Activated CD4-positive, alpha-beta T cell treated with anti-CD3 and anti-CD28 coated beads, Interleukin-2, amount 10 ng/mL, durations not matched to agents 7 days and 5 days (primary cell): ENCODE measurements at regions not wholly inside any gene's neighbourhood (a gene's known extent, or its start where the extent isn't known, plus 50 kb on each side); places are given as distances from the start of the nearest gene placed in this dataset.
"Not testable (repeated sequence)": the region's sequence is repeated elsewhere in the genome, so short reads cannot be mapped to it uniquely, and the experiment has no call there.

Source experiments
- CTCF ChIA-PET: fragments of 350-600 bp; sonication (Branson Sonifier 250); formaldehyde crosslinking; loops from one replicate; lab custom pipeline; 2021; ENCODE audit warnings: antibody characterized with exemption; lab: Charles Lee
- POLR2A ChIA-PET: fragments of 350-600 bp; sonication (Branson Sonifier 250); formaldehyde crosslinking; loops from one replicate; lab custom pipeline; 2021; ENCODE audit warnings: antibody characterized with exemption; lab: Charles Lee
- DNase-seq: peaks from one replicate; pipeline ENCODE4 v3.0.0-alpha.2; 2020
- H3K27ac Mint-ChIP-seq: one replicate; pipeline ENCODE4 v1.8.0; 2021; ENCODE audit warnings: mild to moderate bottlenecking, moderate library complexity, mixed read lengths
- H3K27me3 Mint-ChIP-seq: one replicate; pipeline ENCODE4 v1.8.0; 2021; ENCODE audit warnings: mixed read lengths
- H3K36me3 Mint-ChIP-seq: one replicate; pipeline ENCODE4 v1.8.0; 2021; ENCODE audit warnings: low read depth, mixed read lengths
- H3K4me1 Mint-ChIP-seq: one replicate; pipeline ENCODE4 v1.8.0; 2021; ENCODE audit warnings: mixed read lengths
- H3K4me3 Mint-ChIP-seq: one replicate; pipeline ENCODE4 v1.8.0; 2021; ENCODE audit warnings: mild to moderate bottlenecking, moderate library complexity, mixed read lengths
- H3K9me3 Mint-ChIP-seq: one replicate; pipeline ENCODE4 v1.8.0; 2021; ENCODE audit warnings: mixed read lengths

- ChIA-PET POLR2A (no interaction called here), CTCF (interaction anchor here (0.7 kb wide), 1 partner anchor 634 kb away, joined by 3 read pairs; no protein-coding TSS in a partner anchor)
- Mint-ChIP-seq H3K4me1 (no peaks in the 10 kb centered on the region), H3K27ac (no peak overlapping the region), H3K9me3 (no peaks in the 10 kb centered on the region), H3K27me3 (no peaks in the 10 kb centered on the region), H3K36me3 (no peaks in the 10 kb centered on the region), H3K4me3 (no peak overlapping the region)
- DNase-seq: no peak
Observed at GRCh38 chr4:162503868-162504267, 340.1 kb upstream of the FSTL5 start.

DNA sequence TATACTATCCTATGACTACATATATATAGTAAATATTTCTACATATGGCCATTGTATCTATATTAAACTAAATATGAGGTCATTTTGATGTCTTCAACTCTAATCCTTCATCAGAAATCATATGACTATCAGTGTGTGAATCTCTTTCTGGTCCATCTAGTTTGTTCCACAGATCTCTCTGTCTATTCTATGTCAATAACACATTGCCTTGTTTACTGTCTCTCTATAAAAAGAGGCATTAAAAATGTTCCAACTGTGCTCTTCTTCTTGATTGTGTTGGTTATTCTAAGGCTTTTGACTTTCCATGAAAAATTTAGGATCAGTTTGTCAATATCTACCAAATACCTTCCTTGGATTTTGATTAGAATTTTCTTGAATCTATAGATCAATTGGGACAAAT is 338.3 kb upstream of the FSTL5 start:
- CTCF ChIA-PET: no interaction called here
- no peak overlapping the region for H3K4me3 Mint-ChIP-seq
- no peak overlapping the region for H3K27ac Mint-ChIP-seq
- H3K27me3 Mint-ChIP-seq: no peaks in the 10 kb centered on the region
- DNase-seq: no peak
- no peaks in the 10 kb centered on the region for H3K36me3 Mint-ChIP-seq
- H3K9me3 Mint-ChIP-seq: no peaks in the 10 kb centered on the region
- POLR2A ChIA-PET: no interaction called here
- H3K4me1 Mint-ChIP-seq: no peaks in the 10 kb centered on the region

GRCh38 chr4:162499478-162499877 is 335.7 kb upstream of the FSTL5 start:
- H3K9me3 Mint-ChIP-seq: no peaks in the 10 kb centered on the region
- POLR2A ChIA-PET: no interaction called here
- DNase-seq: no peak
- H3K27me3 Mint-ChIP-seq: no peaks in the 10 kb centered on the region
- no peaks in the 10 kb centered on the region for H3K36me3 Mint-ChIP-seq
- H3K4me1 Mint-ChIP-seq: no peaks in the 10 kb centered on the region
- no peak overlapping the region for H3K27ac Mint-ChIP-seq
- H3K4me3 Mint-ChIP-seq: no peak overlapping the region
- CTCF ChIA-PET: no interaction called here

GRCh38 chr4:162498168-162498567 is 334.4 kb upstream of the FSTL5 start:
- POLR2A ChIA-PET: no interaction called here
- no peak overlapping the region for H3K27ac Mint-ChIP-seq
- DNase-seq: no peak
- H3K4me3 Mint-ChIP-seq: no peak overlapping the region
- CTCF ChIA-PET: no interaction called here
- H3K27me3 Mint-ChIP-seq: no peaks in the 10 kb centered on the region
- no peaks in the 10 kb centered on the region for H3K9me3 Mint-ChIP-seq
- no peaks in the 10 kb centered on the region for H3K36me3 Mint-ChIP-seq
- no peaks in the 10 kb centered on the region for H3K4me1 Mint-ChIP-seq

DNA sequence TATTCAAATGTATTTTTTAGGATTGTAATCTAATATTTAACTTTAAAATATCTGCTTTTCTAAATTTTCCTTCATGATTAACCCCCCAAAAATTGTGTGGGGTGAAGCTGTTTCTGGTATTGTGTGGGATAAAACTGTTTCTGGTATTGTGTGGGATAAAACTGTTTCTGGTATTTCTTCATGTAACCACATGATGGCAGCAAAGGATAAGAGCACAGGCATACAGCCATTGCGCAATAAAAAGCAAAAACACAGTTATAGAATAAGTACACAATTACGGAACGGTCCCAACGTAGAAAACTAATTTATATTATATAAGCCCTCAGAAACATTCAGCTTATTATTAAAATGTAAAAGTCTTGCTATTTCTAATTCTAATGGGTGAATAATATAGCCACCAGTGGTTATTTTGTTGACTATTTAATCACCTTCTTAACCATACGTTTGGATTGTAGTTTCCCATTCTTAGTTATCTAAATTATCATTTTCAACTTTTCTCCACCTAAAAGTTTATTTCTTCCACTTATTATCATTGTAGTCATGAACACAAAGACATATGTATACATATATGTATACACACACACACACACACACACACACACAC is 333.9 kb upstream of the FSTL5 start:
- Mint-ChIP-seq H3K36me3 (no peaks in the 10 kb centered on the region), H3K4me3 (no peak overlapping the region), H3K4me1 (no peaks in the 10 kb centered on the region), H3K27me3 (no peaks in the 10 kb centered on the region), H3K27ac (no peak overlapping the region), H3K9me3 (no peaks in the 10 kb centered on the region)
- CTCF ChIA-PET: interaction anchor here (0.7 kb wide), 1 partner anchor 1053 kb away, joined by 4 read pairs; no protein-coding TSS in a partner anchor
- DNase-seq: peak; percentile 28
- POLR2A ChIA-PET: no interaction called here

GRCh38 chr4:162494935-162495334 is 331.1 kb upstream of the FSTL5 start:
- Mint-ChIP-seq H3K4me3 (no peak overlapping the region), H3K9me3 (no peaks in the 10 kb centered on the region), H3K4me1 (no peaks in the 10 kb centered on the region), H3K27me3 (no peaks in the 10 kb centered on the region), H3K36me3 (no peaks in the 10 kb centered on the region), H3K27ac (no peak overlapping the region)
- POLR2A ChIA-PET: no interaction called here
- CTCF ChIA-PET: no interaction called here
- DNase-seq: no peak

DNA sequence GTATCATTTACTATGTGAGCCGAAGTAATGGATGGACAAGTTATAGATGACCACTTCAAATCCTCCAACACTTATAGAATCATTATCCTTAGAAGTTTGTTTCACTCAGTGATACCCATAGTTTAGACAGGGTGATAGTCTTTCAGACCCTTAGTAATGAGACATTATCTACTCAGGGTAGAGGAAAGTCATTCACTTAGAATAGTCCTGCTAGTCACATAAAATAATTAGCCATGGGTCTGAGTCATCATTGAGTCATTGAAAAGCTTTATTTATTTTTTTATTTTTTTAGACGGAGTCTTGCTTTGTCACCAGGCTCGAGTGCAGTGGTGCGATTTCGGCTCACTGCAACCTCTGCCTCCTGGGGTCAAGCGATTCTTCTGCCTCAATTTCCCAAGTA is 321.7 kb upstream of the FSTL5 start:
- ChIA-PET POLR2A (no interaction called here), CTCF (interaction anchor here (0.6 kb wide), 1 partner anchor 1560 kb away, joined by 3 read pairs; no protein-coding TSS in a partner anchor)
- Mint-ChIP-seq H3K36me3 (no peaks in the 10 kb centered on the region), H3K27me3 (no peaks in the 10 kb centered on the region), H3K27ac (no peak overlapping the region), H3K4me1 (no peaks in the 10 kb centered on the region), H3K4me3 (no peak overlapping the region), H3K9me3 (no peaks in the 10 kb centered on the region)
- no peak for DNase-seq

DNA sequence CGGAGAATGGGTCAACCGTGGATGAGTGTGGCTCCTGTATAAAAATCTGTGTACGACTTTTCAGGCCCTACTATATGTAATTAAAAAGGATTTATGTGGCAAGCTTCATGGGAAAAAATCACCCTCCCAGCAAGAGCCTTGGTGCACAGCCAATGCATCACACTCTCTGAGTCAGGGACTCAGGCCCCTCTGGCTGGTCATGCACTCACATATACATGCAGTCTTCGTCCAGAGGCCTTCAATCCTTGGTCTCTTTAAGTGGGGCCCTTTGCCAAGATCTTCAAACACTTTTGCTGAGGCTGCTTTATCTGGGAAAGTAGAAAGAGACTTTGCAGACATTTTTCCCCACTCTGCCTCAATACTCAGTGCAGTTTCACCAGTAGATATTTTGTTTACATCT is 311.4 kb upstream of the FSTL5 start:
- DNase-seq: no peak
- ChIA-PET POLR2A (no interaction called here), CTCF (no interaction called here)
- H3K27ac Mint-ChIP-seq: no peak overlapping the region
- H3K9me3 Mint-ChIP-seq: no peaks in the 10 kb centered on the region
- H3K4me3 Mint-ChIP-seq: no peak overlapping the region
- no peaks in the 10 kb centered on the region for H3K4me1 Mint-ChIP-seq
- no peaks in the 10 kb centered on the region for H3K36me3 Mint-ChIP-seq
- no peaks in the 10 kb centered on the region for H3K27me3 Mint-ChIP-seq

DNA sequence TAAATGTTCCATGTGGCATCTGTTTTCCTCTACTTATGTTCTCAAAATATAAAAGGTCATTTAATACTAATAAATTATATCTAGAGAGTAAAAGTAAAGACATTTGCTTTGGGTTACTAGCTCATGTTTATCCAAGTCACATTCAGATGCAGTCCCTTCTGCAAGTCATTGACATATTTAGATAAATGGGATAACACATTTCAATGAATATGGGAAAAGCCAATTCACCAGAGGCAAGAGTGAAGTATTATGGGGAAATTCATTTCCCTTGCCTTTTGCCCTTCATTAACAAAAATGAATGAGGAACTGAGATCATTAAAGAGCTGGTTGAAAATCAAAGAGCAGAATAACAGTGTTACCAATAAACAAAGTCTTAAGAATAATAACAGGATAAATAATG is 306.2 kb upstream of the FSTL5 start:
- Mint-ChIP-seq H3K27ac (no peak overlapping the region), H3K36me3 (no peaks in the 10 kb centered on the region), H3K4me1 (no peaks in the 10 kb centered on the region), H3K9me3 (no peaks in the 10 kb centered on the region), H3K27me3 (no peaks in the 10 kb centered on the region), H3K4me3 (no peak overlapping the region)
- CTCF ChIA-PET: no interaction called here
- DNase-seq: no peak
- POLR2A ChIA-PET: no interaction called here

- H3K27ac Mint-ChIP-seq, H3K4me3 Mint-ChIP-seq, POLR2A ChIA-PET, H3K4me1 Mint-ChIP-seq, H3K36me3 Mint-ChIP-seq, CTCF ChIA-PET, H3K9me3 Mint-ChIP-seq, DNase-seq, H3K27me3 Mint-ChIP-seq: not testable (repeated sequence)
Observed at GRCh38 chr4:162465356-162465755, 301.6 kb upstream of the FSTL5 start.

DNA sequence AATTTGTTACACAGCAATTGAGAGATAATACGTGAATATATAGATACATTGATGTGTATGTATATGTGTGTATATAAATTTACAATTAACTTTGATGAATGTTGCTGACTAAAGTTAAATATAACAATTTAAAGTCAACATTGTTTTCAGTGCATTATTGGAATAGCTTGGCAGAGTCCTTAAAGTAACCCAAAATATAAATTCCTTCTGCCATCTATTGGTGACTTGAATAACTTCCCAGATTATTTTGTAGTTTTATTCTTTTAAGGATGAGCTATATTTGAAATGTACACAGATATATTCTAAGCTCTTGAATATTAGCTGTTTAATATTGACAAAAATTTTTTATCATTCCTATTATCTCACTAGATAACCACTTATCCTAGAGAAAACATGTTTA is 298.2 kb upstream of the FSTL5 start:
- H3K27ac Mint-ChIP-seq: no peak overlapping the region
- no peaks in the 10 kb centered on the region for H3K9me3 Mint-ChIP-seq
- CTCF ChIA-PET: no interaction called here
- H3K4me1 Mint-ChIP-seq: no peaks in the 10 kb centered on the region
- H3K4me3 Mint-ChIP-seq: no peak overlapping the region
- POLR2A ChIA-PET: no interaction called here
- no peaks in the 10 kb centered on the region for H3K27me3 Mint-ChIP-seq
- no peaks in the 10 kb centered on the region for H3K36me3 Mint-ChIP-seq
- no peak for DNase-seq

GRCh38 chr4:162458051-162458450 is 294.3 kb upstream of the FSTL5 start:
- POLR2A ChIA-PET: no interaction called here
- no peaks in the 10 kb centered on the region for H3K27me3 Mint-ChIP-seq
- H3K27ac Mint-ChIP-seq: no peak overlapping the region
- DNase-seq: no peak
- CTCF ChIA-PET: no interaction called here
- H3K9me3 Mint-ChIP-seq: no peaks in the 10 kb centered on the region
- H3K4me1 Mint-ChIP-seq: no peaks in the 10 kb centered on the region
- no peaks in the 10 kb centered on the region for H3K36me3 Mint-ChIP-seq
- H3K4me3 Mint-ChIP-seq: no peak overlapping the region

DNA sequence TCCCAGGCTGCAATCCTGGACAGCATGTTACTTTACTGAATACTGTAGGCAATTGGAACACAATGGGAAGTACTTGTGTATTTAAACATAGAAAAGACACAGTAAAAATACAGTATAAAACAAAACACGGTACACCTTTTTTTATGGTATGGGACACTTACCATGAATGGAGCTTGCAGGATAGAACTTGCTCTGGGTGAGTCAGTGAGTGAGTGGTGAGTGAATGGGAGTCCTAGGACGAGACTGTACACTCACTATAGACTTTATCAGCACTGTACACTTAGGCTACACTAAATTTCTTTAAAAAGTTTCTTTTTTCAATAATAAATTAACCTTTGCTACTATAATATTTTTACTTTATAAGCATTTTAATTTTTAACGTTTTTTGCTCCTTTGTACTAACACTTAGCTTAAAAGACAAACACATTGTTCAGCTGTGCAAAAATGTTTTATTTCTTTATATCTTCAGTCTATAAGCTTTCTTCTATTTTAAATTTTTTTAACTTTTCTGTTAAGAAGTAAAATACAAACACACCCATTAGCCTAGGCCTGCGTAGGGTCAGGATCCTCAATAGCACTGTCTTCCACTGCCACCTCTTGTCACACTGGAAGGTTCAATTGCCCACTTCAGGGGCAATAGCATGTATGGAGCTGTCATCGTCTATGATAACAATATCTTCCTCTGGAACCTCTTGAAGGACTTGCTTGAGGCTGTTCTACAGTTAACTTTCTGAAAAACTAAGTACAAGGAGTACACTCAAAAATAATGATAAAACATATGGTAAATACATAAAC is 293.5 kb upstream of the FSTL5 start:
- Mint-ChIP-seq H3K27me3 (no peaks in the 10 kb centered on the region), H3K4me3 (no peak overlapping the region), H3K36me3 (no peaks in the 10 kb centered on the region), H3K9me3 (no peaks in the 10 kb centered on the region), H3K4me1 (no peaks in the 10 kb centered on the region), H3K27ac (no peak overlapping the region)
- ChIA-PET POLR2A (no interaction called here), CTCF (no interaction called here)
- DNase-seq: no peak

- H3K36me3 Mint-ChIP-seq: no peaks in the 10 kb centered on the region
- ChIA-PET CTCF (no interaction called here), POLR2A (no interaction called here)
- H3K4me3 Mint-ChIP-seq: no peak overlapping the region
- no peaks in the 10 kb centered on the region for H3K4me1 Mint-ChIP-seq
- H3K27ac Mint-ChIP-seq: no peak overlapping the region
- H3K9me3 Mint-ChIP-seq: no peaks in the 10 kb centered on the region
- no peak for DNase-seq
- no peaks in the 10 kb centered on the region for H3K27me3 Mint-ChIP-seq
Observed at GRCh38 chr4:162456106-162456505, 292.3 kb upstream of the FSTL5 start.
